KMS-11 (cell line): ENCODE measurements at regions not wholly inside any gene's neighbourhood (a gene's known extent, or its start where the extent isn't known, plus 50 kb on each side); places are given as distances from the start of the nearest gene placed in this dataset.

ENCODE experiments used
- H2AFZ ChIP-seq: fragments of 200-600 bp; sonication (generic); 2 replicates; pipeline ENCODE4 v1.6.1; 2016; ENCODE audit warnings: antibody characterized with exemption, mixed run types, low read depth
- H3K27ac ChIP-seq: fragments of 200-600 bp; sonication (generic); 2 replicates; pipeline ENCODE4 v1.6.1; 2016; ENCODE audit warnings: mild to moderate bottlenecking, mixed run types
- H3K27me3 ChIP-seq: fragments of 200-600 bp; sonication (generic); 2 replicates; pipeline ENCODE4 v1.6.1; 2017; ENCODE audit warnings: mild to moderate bottlenecking, low read depth, mixed run types, moderate library complexity; ENCODE audit not compliant: insufficient read depth
- H3K36me3 ChIP-seq: fragments of 200-600 bp; sonication (generic); 2 replicates; pipeline ENCODE4 v1.6.1; 2017; ENCODE audit warnings: mild to moderate bottlenecking, mixed run types; ENCODE audit not compliant: insufficient read depth
- H3K4me1 ChIP-seq: fragments of 200-600 bp; sonication (generic); 2 replicates; pipeline ENCODE4 v1.6.1; 2016; ENCODE audit warnings: mild to moderate bottlenecking, low read depth, mixed run types; ENCODE audit not compliant: poor library complexity, severe bottlenecking
- H3K4me2 ChIP-seq: fragments of 200-600 bp; sonication (generic); 2 replicates; pipeline ENCODE4 v1.7.0; 2016; ENCODE audit warnings: mild to moderate bottlenecking, mixed run types
- H3K4me3 ChIP-seq: fragments of 200-600 bp; sonication (generic); IDR thresholded peaks from 2 replicates; pipeline ENCODE4 v1.6.1; 2017; ENCODE audit warnings: low read depth, low read length, mixed read lengths; ENCODE audit not compliant: insufficient read depth
- H3K79me2 ChIP-seq: fragments of 200-600 bp; sonication (generic); 2 replicates; pipeline ENCODE4 v1.6.1; 2016; ENCODE audit warnings: low read depth, mixed run types; ENCODE audit not compliant: insufficient read depth
- H3K9ac ChIP-seq: fragments of 200-600 bp; sonication (generic); 2 replicates; pipeline ENCODE4 v1.6.1; 2016; ENCODE audit warnings: mild to moderate bottlenecking, mixed run types
- H4K20me1 ChIP-seq: fragments of 200-600 bp; sonication (generic); 2 replicates; pipeline ENCODE4 v1.6.1; 2016; ENCODE audit warnings: mild to moderate bottlenecking, mixed run types; ENCODE audit not compliant: insufficient read depth
- CTCF ChIP-seq: fragments of 200-600 bp; sonication (generic); conservative IDR thresholded peaks from 2 replicates; pipeline ENCODE4 v1.6.1; 2017; ENCODE audit warnings: low read depth, mild to moderate bottlenecking, antibody characterized with exemption, low read length, moderate library complexity, mixed read lengths

DNA sequence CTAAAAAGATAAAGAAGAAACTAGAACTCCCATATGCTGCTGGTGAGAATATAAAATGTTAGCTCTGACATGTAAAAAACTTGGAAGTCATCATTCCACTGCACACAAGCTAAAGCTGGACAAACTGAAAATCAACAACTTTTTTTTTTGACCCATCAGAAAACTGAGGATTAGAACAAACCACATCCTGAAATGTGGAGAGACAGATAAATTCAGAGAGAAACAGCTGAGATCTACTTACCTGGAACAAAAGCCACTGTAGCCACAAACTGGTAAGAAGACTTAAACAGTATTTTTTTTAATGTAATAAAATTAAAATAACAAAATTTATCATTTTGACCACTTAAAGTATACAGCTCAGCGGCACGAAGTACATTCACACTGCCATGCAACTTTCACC lies 408.5 kb upstream of the RGS17 start:
- H3K79me2 ChIP-seq, result no peaks in the 10 kb centered on the region
- no peaks in the 10 kb centered on the region for H3K36me3 ChIP-seq
- no peak overlapping the region for H3K27ac ChIP-seq
- no peak overlapping the region for H3K4me3 ChIP-seq
- no peaks in the 10 kb centered on the region for H3K27me3 ChIP-seq
- no peaks in the 10 kb centered on the region for H4K20me1 ChIP-seq
- H3K4me2 ChIP-seq, result no peak overlapping the region
- H2AFZ ChIP-seq, result no peak overlapping the region
- H3K4me1 ChIP-seq, result no peaks in the 10 kb centered on the region
- H3K9ac ChIP-seq, result no peak overlapping the region
- TF ChIP-seq CTCF, result no peak

DNA sequence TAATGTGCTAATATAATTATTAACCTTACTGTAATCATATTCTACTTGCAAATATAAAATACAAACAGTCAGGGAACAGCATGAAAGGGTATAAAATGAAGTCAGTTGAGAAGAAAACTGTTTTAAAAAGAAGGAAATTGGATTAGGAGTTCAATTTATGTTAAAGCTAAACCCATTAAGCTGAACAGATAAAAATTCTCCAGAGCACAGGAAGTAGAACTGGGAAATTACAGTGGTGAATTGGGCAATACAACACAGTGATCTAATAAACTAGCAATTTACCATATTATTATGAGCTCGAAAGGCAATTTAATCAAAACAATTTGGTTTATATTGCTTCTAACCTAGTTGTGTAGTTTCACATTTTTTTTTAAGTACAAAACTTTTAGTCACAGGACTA lies 407.4 kb upstream of the RGS17 start:
- no peaks in the 10 kb centered on the region for H3K79me2 ChIP-seq
- H2AFZ ChIP-seq, result no peak overlapping the region
- no peak overlapping the region for H3K4me2 ChIP-seq
- no peaks in the 10 kb centered on the region for H3K4me1 ChIP-seq
- H3K9ac ChIP-seq, result no peak overlapping the region
- H3K27ac ChIP-seq, result no peak overlapping the region
- no peak overlapping the region for H3K4me3 ChIP-seq
- TF ChIP-seq CTCF, result no peak
- no peaks in the 10 kb centered on the region for H4K20me1 ChIP-seq
- no peaks in the 10 kb centered on the region for H3K27me3 ChIP-seq
- H3K36me3 ChIP-seq, result no peaks in the 10 kb centered on the region

GRCh38 chr6:153537422-153537821 lies 406.3 kb upstream of the RGS17 start:
- TF ChIP-seq CTCF, result no peak
- H3K36me3 ChIP-seq, result no peaks in the 10 kb centered on the region
- H3K4me3 ChIP-seq, result no peak overlapping the region
- no peak overlapping the region for H3K9ac ChIP-seq
- no peak overlapping the region for H3K27ac ChIP-seq
- no peaks in the 10 kb centered on the region for H3K79me2 ChIP-seq
- no peaks in the 10 kb centered on the region for H3K4me1 ChIP-seq
- no peak overlapping the region for H2AFZ ChIP-seq
- no peaks in the 10 kb centered on the region for H4K20me1 ChIP-seq
- H3K4me2 ChIP-seq, result no peak overlapping the region
- H3K27me3 ChIP-seq, result no peaks in the 10 kb centered on the region

- Histone ChIP-seq H3K4me1 (no peaks in the 10 kb centered on the region), H3K9ac (no peak overlapping the region), H3K36me3 (no peaks in the 10 kb centered on the region), H3K4me2 (no peak overlapping the region), H2AFZ (no peak overlapping the region), H3K79me2 (no peaks in the 10 kb centered on the region), H3K27me3 (no peaks in the 10 kb centered on the region), H3K4me3 (no peak overlapping the region), H4K20me1 (no peaks in the 10 kb centered on the region), H3K27ac (no peak overlapping the region)
- no peak for TF ChIP-seq CTCF
Measured at GRCh38 chr6:153526479-153526878, 395.4 kb upstream of the RGS17 start.

DNA sequence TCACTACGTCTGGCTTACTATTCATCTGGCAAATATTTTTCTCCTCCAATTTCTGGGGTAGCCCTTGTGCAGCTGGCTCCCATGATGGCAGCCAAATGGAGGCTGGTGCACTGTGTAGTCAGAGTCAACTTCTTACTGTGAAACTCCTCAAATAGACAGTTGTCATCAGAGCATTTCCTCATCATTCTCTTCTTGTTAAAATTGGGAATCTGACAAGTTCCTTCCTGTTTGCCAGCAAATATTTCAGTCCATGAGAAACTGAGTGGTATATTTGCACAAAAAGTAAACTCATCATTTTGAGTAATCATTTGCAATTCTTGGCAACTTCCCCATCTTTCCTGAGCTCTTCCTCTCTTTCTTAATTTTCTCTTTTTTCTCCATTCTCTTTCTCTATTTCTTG lies 394.9 kb upstream of the RGS17 start:
- no peak overlapping the region for H2AFZ ChIP-seq
- no peaks in the 10 kb centered on the region for H3K79me2 ChIP-seq
- no peaks in the 10 kb centered on the region for H3K27me3 ChIP-seq
- H3K4me2 ChIP-seq, result no peak overlapping the region
- H3K4me1 ChIP-seq, result no peaks in the 10 kb centered on the region
- H3K4me3 ChIP-seq, result no peak overlapping the region
- no peaks in the 10 kb centered on the region for H3K36me3 ChIP-seq
- TF ChIP-seq CTCF, result no peak
- H3K27ac ChIP-seq, result no peak overlapping the region
- H3K9ac ChIP-seq, result no peak overlapping the region
- H4K20me1 ChIP-seq, result no peaks in the 10 kb centered on the region
